Trophoblast cell (in vitro differentiated cells and primary cell): ENCODE measurements at regions not wholly inside any gene's neighbourhood (a gene's known extent, or its start where the extent isn't known, plus 50 kb on each side); places are given as distances from the start of the nearest gene placed in this dataset.

ENCODE experiments used
- DNase-seq, 2 donors: peaks; one replicate each; pipeline ENCODE4 v3.0.0-alpha.2; 2016
- H2AFZ ChIP-seq: 2 replicates; pipeline ENCODE4 v1.6.1; 2013; ENCODE audit warnings: low read length, moderate library complexity, mild to moderate bottlenecking; ENCODE audit not compliant: insufficient read depth, poor library complexity
- H2AK5ac ChIP-seq: 2 replicates; pipeline ENCODE4 v1.6.1; 2013; ENCODE audit warnings: mild to moderate bottlenecking, low read length
- H2BK120ac ChIP-seq: 2 replicates; pipeline ENCODE4 v1.6.1; 2013; ENCODE audit warnings: low read length, mild to moderate bottlenecking, moderate library complexity; ENCODE audit not compliant: insufficient read depth, poor library complexity
- H2BK12ac ChIP-seq: 2 replicates; pipeline ENCODE4 v1.6.1; 2013; ENCODE audit warnings: mild to moderate bottlenecking, low read length, moderate library complexity
- H2BK5ac ChIP-seq: 2 replicates; pipeline ENCODE4 v1.6.1; 2013; ENCODE audit warnings: low read length, low read depth, moderate library complexity, mild to moderate bottlenecking; ENCODE audit not compliant: poor library complexity
- H3K14ac ChIP-seq: 2 replicates; pipeline ENCODE4 v1.6.1; 2013; ENCODE audit warnings: mild to moderate bottlenecking, low read length
- H3K18ac ChIP-seq: 2 replicates; pipeline ENCODE4 v1.6.1; 2013; ENCODE audit warnings: mild to moderate bottlenecking, low read length
- H3K23ac ChIP-seq: 2 replicates; pipeline ENCODE4 v1.6.1; 2013; ENCODE audit warnings: low read length
- H3K27ac ChIP-seq: 2 replicates; pipeline ENCODE4 v1.5.1; 2013; ENCODE audit warnings: low read depth, mild to moderate bottlenecking, inconsistent platforms, low read length, moderate library complexity
- H3K27me3 ChIP-seq: 2 replicates; pipeline ENCODE4 v1.6.1; 2013; ENCODE audit warnings: inconsistent platforms, mild to moderate bottlenecking, low read length, moderate library complexity; ENCODE audit not compliant: insufficient read depth
- H3K36me3 ChIP-seq, 2 experiments: 1 replicate in 1 of 2; 2 replicates in 1 of 2; pipeline ENCODE4 v1.6.1; 2013; ENCODE audit warnings: low read length in 2 of 2, mild to moderate bottlenecking in 2 of 2, moderate library complexity in 1 of 2; ENCODE audit not compliant: insufficient read depth in 2 of 2, control insufficient read depth in 1 of 2
- H3K4ac ChIP-seq: 2 replicates; pipeline ENCODE4 v1.6.1; 2013; ENCODE audit warnings: low read depth, mild to moderate bottlenecking, low read length, moderate library complexity
- H3K4me1 ChIP-seq, 2 experiments: 1 replicate in 1 of 2; 2 replicates in 1 of 2; pipeline ENCODE4 v1.6.1; 2013; ENCODE audit warnings: low read length in 2 of 2, mild to moderate bottlenecking in 2 of 2, moderate library complexity in 1 of 2; ENCODE audit not compliant: insufficient read depth in 2 of 2, control insufficient read depth in 1 of 2
- H3K4me2 ChIP-seq: 2 replicates; pipeline ENCODE4 v1.6.1; 2013; ENCODE audit warnings: inconsistent platforms, mild to moderate bottlenecking, low read length, moderate library complexity
- H3K4me3 ChIP-seq: 2 replicates; pipeline ENCODE4 v1.5.1; 2013; ENCODE audit warnings: mild to moderate bottlenecking, low read depth, low read length, inconsistent platforms
- H3K79me1 ChIP-seq: one replicate; pipeline ENCODE4 v1.6.1; 2013; ENCODE audit warnings: low read length
- H3K79me2 ChIP-seq: 2 replicates; pipeline ENCODE4 v1.6.1; 2013; ENCODE audit warnings: low read length, mild to moderate bottlenecking; ENCODE audit not compliant: control insufficient read depth, insufficient read depth, poor library complexity
- H3K9ac ChIP-seq: 2 replicates; pipeline ENCODE4 v1.6.1; 2013; ENCODE audit warnings: mild to moderate bottlenecking, low read length
- H3K9me3 ChIP-seq: 2 replicates; pipeline ENCODE4 v1.6.1; 2013; ENCODE audit warnings: low read depth, mild to moderate bottlenecking, control low read depth, inconsistent platforms, low read length; ENCODE audit not compliant: insufficient read depth
- H4K12ac ChIP-seq: 2 replicates; pipeline ENCODE4 v1.6.1; 2013; ENCODE audit warnings: low read depth, mild to moderate bottlenecking, low read length, moderate library complexity
- H4K8ac ChIP-seq: 2 replicates; pipeline ENCODE4 v1.6.1; 2013; ENCODE audit warnings: low read depth, mild to moderate bottlenecking, low read length, moderate library complexity
- H4K91ac ChIP-seq: one replicate; pipeline ENCODE4 v1.6.1; 2013; ENCODE audit warnings: low read depth, mild to moderate bottlenecking, low read length, moderate library complexity
- WGBS: extraction: QIAGEN DNeasy Blood & Tissue Kit; methylation state at CpG from one replicate; pipeline ENCODE4 v1.1.7; 2013; ENCODE audit warnings: missing lambda C conversion rate; ENCODE audit not compliant: insufficient read length, insufficient coverage; ENCODE audit errors: extremely low coverage; 5-methylcytosine and 5-hydroxymethylcytosine counted together

- no peak for DNase-seq
- H3K9me3 ChIP-seq = no peaks in the 10 kb centered on the region
- H3K18ac ChIP-seq = no peak overlapping the region
- H3K4ac ChIP-seq = no peak overlapping the region
- H3K14ac ChIP-seq = no peak overlapping the region
- H2AK5ac ChIP-seq = no peak overlapping the region
- H4K12ac ChIP-seq = no peak overlapping the region
- H3K79me2 ChIP-seq = no peaks in the 10 kb centered on the region
- WGBS = no CpG with 5 or more reads among the region's 5 CpGs
- H3K27ac ChIP-seq = no peak overlapping the region
- no peak overlapping the region for H2BK5ac ChIP-seq
- H3K4me3 ChIP-seq = no peak overlapping the region
- no peak overlapping the region for H2BK120ac ChIP-seq
- H4K8ac ChIP-seq = no peak overlapping the region
- H3K4me1 ChIP-seq = no peaks in the 10 kb centered on the region
- no peak overlapping the region for H3K4me2 ChIP-seq
- no peaks in the 10 kb centered on the region for H3K27me3 ChIP-seq
- H3K23ac ChIP-seq = no peak overlapping the region
- no peaks in the 10 kb centered on the region for H3K36me3 ChIP-seq
- no peaks in the 10 kb centered on the region for H3K79me1 ChIP-seq
- H2AFZ ChIP-seq = no peak overlapping the region
- H2BK12ac ChIP-seq = no peak overlapping the region
- H4K91ac ChIP-seq = no peak overlapping the region
- no peak overlapping the region for H3K9ac ChIP-seq
Measured at GRCh38 chr2:23159746-23160405, 225.1 kb upstream of the KLHL29 start.

GRCh38 chr2:23164173-23164572, 220.8 kb upstream of the KLHL29 start:
- Histone ChIP-seq H3K23ac (no peak overlapping the region), H3K14ac (no peak overlapping the region), H2BK12ac (no peak overlapping the region), H3K18ac (no peak overlapping the region), H2AFZ (no peak overlapping the region), H3K9ac (no peak overlapping the region), H2BK5ac (no peak overlapping the region), H2BK120ac (no peak overlapping the region), H3K4ac (no peak overlapping the region), H4K91ac (no peak overlapping the region), H4K12ac (no peak overlapping the region), H3K27ac (no peak overlapping the region), H2AK5ac (no peak overlapping the region), H3K79me2 (no peaks in the 10 kb centered on the region), H3K4me2 (no peak overlapping the region), H3K9me3 (no peaks in the 10 kb centered on the region), H3K27me3 (no peaks in the 10 kb centered on the region), H3K4me1 (no peaks in the 10 kb centered on the region), H3K4me3 (no peak overlapping the region), H3K79me1 (no peaks in the 10 kb centered on the region), H3K36me3 (no peaks in the 10 kb centered on the region), H4K8ac (no peak overlapping the region)
- no CpG with 5 or more reads among the region's 2 CpGs for WGBS
- no peak for DNase-seq

- H2BK5ac ChIP-seq = no peak overlapping the region
- no peaks in the 10 kb centered on the region for H3K4me1 ChIP-seq
- H3K14ac ChIP-seq = no peak overlapping the region
- H3K27me3 ChIP-seq = no peaks in the 10 kb centered on the region
- no peak overlapping the region for H2BK120ac ChIP-seq
- no peak overlapping the region for H2AFZ ChIP-seq
- H3K18ac ChIP-seq = no peak overlapping the region
- no peak overlapping the region for H3K9ac ChIP-seq
- H4K12ac ChIP-seq = no peak overlapping the region
- no peak overlapping the region for H3K27ac ChIP-seq
- no peaks in the 10 kb centered on the region for H3K79me1 ChIP-seq
- no peak overlapping the region for H2AK5ac ChIP-seq
- no peak overlapping the region for H4K91ac ChIP-seq
- no peaks in the 10 kb centered on the region for H3K9me3 ChIP-seq
- no peak overlapping the region for H3K4me2 ChIP-seq
- no peak overlapping the region for H3K23ac ChIP-seq
- WGBS = no CpG with 5 or more reads among the region's 1 CpG
- no peaks in the 10 kb centered on the region for H3K36me3 ChIP-seq
- no peak overlapping the region for H4K8ac ChIP-seq
- no peak overlapping the region for H2BK12ac ChIP-seq
- no peak overlapping the region for H3K4ac ChIP-seq
- H3K79me2 ChIP-seq = no peaks in the 10 kb centered on the region
- DNase-seq = no peak
- H3K4me3 ChIP-seq = no peak overlapping the region
Measured at GRCh38 chr2:23169896-23170295, 215.1 kb upstream of the KLHL29 start.

GRCh38 chr2:23171108-23171507, 213.9 kb upstream of the KLHL29 start:
- no peak overlapping the region for H3K27ac ChIP-seq
- no peak overlapping the region for H3K18ac ChIP-seq
- H3K14ac ChIP-seq = no peak overlapping the region
- no peaks in the 10 kb centered on the region for H3K79me1 ChIP-seq
- H4K91ac ChIP-seq = no peak overlapping the region
- H4K12ac ChIP-seq = no peak overlapping the region
- H3K4me1 ChIP-seq = no peaks in the 10 kb centered on the region
- no peak overlapping the region for H2BK12ac ChIP-seq
- H2AFZ ChIP-seq = no peak overlapping the region
- H3K23ac ChIP-seq = no peak overlapping the region
- no peaks in the 10 kb centered on the region for H3K79me2 ChIP-seq
- no peak overlapping the region for H2BK120ac ChIP-seq
- H3K4ac ChIP-seq = no peak overlapping the region
- H2BK5ac ChIP-seq = no peak overlapping the region
- DNase-seq = no peak
- H3K9ac ChIP-seq = no peak overlapping the region
- no peaks in the 10 kb centered on the region for H3K9me3 ChIP-seq
- H3K27me3 ChIP-seq = no peaks in the 10 kb centered on the region
- H4K8ac ChIP-seq = no peak overlapping the region
- no peaks in the 10 kb centered on the region for H3K36me3 ChIP-seq
- H3K4me3 ChIP-seq = no peak overlapping the region
- no peak overlapping the region for H2AK5ac ChIP-seq
- H3K4me2 ChIP-seq = no peak overlapping the region
